CD1c-positive myeloid dendritic cell (primary cell): ENCODE measurements at regions not wholly inside any gene's neighbourhood (a gene's known extent, or its start where the extent isn't known, plus 50 kb on each side); places are given as distances from the start of the nearest gene placed in this dataset.

Experiments used
- DNase-seq: peaks from one replicate; pipeline ENCODE4 v3.0.0-alpha.2; 2016; ENCODE audit errors: extremely low spot score

- no peak for DNase-seq
Observed at GRCh38 chr13:71087006-71087405, 780.0 kb downstream of the DACH1 start.

GRCh38 chr13:71082631-71083030, 784.4 kb downstream of the DACH1 start:
- no peak for DNase-seq

DNA sequence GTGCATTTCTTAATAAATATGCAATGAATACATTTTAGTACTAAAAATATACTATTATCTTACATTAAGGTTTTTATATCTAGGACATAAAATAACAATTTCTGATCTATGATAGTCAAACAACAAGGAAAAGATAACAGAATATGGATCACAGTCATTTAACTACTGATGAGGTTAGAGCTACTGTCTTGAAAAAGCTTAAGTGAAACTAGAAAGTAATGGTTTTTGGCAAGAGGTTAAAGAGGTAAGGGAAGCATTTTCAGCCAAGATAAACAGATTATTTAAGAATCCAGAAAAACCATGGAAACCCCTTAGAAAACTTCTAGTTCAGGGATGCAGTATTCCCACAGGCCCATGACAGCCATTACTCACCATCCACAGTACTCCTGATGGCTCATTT, 787.4 kb downstream of the DACH1 start:
- no peak for DNase-seq

GRCh38 chr13:71068041-71068440, 799.0 kb downstream of the DACH1 start:
- no peak for DNase-seq

DNA sequence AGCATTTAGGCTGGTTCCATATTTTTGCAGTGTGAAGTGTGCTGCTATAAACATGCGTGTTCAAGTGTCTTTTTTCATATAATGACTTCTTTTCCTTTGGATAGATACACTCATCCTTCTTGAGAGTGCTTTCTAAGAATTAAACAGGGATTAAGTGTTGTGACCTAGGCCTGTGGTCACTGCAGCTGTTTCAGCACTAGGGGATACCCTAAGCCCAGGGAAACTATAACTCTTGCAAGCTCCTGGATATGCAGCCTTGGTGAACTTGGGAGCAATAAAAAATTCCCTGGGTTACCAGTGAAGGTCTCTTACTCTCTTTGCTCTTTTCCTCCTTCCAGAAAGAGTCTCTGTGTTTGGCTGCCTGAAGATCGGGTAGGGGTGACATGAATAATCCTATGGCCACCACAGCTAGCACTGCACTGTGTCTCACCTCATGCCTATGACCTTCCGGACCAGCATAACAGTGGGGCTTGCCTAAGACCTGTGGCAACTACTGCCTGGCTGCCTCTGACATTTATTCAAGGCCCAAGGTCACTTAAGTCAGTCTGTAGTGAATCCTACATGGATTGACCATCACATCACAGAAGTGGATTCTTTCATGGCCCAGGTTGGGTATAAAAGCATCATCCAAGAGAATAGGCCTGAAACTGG, 799.7 kb downstream of the DACH1 start:
- no peak for DNase-seq

- DNase-seq = no peak
Observed at GRCh38 chr13:71056581-71056980, 810.4 kb downstream of the DACH1 start.

DNA sequence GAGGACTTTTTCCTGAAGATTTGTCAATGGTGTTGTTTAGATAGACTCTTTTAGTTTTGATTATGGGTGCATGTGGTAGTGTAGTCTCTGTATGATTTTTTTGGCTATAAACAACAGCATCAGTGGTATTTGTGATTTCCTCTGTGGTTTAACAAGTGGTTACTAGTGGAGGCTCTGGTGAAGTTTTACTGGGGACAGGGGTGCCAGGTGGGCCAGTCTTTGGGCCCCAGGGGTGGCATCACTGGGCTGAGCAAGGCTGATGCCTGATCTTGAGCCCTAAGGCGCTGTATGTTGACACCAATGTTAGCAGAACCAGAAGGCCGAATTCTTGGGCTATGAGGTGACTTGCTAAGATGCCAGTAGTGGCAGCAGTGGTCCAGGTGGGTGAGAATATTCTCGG, 811.4 kb downstream of the DACH1 start:
- DNase-seq = no peak

- DNase-seq = no peak
Observed at GRCh38 chr13:71055047-71055446, 812.0 kb downstream of the DACH1 start.

GRCh38 chr13:71054358-71054757, 812.6 kb downstream of the DACH1 start:
- no peak for DNase-seq

DNA sequence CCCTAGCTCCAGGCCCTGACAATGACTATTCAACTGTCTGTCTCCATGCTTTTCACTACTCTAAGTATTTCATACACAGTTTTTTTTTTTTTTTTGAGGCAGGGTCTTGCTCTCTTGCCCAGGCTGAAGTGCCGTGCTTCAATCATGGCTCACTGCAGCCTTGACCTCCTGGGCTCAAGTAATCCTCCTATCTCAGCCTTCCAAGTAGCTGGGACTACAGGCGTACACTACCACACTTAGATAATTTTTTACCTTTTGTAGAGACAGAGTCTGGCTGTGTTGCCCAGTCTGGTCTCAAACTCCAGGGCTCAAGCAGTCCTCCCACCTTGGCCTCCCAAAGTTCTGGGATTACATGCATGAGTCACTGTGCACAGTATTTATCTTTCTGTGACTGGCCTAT, 815.4 kb downstream of the DACH1 start:
- DNase-seq = no peak

DNA sequence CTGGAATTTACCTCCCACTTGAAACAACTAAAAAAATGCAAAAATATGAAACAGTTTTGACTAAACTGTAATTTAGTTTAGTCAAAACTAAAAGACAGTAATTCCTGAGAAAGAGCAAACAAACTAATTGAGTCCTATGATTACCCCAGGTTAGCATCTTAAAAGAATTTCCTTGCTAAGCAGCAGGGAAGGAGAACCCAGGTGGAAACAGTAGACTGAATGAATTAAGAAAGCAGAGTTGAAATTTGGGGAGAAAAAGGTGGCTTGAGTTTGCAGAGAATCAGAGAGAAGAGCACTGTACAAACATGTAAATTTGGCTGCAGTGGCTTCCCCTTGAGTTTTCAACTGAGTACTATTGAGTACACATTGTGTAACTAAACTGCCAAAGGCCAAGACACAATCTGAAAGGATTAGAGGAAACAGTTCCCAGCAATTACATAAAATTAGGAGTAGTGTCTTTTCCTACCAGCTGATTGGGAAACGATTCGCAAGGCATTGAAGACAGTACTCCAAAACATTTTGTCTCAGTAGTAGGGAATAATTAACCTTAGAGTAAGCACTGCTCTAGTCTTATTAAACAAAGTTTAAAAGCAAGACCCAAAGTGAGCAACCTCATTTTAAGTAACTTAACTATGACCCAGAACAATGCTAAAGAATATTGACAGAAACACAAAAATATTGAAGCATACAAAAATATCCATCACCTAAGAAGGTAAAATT, 820.5 kb downstream of the DACH1 start:
- no peak for DNase-seq

DNA sequence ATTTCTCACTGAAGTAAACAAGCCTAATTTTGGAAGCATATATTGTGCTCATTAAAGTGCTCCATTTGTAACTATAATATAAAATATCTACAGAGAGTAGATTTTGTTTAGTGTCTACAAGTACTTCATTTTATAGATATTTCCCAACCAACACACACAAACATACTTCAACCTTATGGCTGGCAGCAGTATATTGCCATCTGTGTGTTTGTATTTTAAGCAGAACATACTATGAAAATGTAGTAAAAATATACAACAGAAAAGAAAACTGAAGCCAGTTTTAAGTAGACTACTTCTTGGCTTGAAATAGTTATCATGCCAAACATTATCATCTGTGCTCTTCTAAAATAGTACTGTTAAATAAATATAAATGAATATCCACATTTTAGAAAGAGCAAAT, 821.9 kb downstream of the DACH1 start:
- no peak for DNase-seq

DNA sequence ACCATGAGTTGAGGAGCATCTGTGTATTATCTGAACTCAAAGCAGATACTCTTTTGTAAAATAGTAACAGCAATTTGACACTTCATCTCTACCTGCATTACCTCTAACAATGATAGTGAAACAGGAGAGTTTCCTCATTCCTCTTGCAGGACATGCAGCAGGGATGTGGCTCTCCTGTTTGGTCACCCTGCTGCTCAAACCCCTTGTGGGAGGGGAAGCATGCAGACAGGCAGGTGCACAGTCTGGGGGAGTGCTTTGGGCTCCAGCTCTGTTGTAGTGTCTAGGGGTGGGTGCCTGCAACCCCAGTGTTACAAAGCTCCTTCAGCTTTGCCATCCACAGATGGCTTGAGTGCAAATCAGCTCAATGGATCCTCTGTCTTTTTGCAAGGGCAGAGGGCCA, 827.6 kb downstream of the DACH1 start:
- no peak for DNase-seq

DNA sequence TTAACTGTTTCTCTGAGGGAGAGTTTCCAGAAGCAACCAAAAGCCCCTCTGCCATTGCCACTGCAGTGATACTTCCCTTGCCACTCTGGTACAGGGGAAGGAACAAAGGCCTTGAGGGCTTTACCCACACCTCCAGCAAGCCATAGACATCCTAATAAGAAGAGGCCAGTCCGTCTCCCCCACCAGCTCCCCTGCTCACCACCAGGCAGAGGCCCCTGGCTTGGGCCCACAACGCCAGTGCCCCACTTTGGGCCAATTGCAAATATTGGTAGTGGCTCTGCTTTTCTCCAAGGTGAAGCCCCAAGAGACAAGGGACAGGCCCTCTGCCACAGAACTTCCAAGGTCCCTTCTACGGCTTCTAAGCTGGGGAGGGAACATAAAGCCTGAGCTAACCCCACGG, 833.0 kb downstream of the DACH1 start:
- no peak for DNase-seq

GRCh38 chr13:71033026-71033425, 834.0 kb downstream of the DACH1 start:
- DNase-seq = no peak

- no peak for DNase-seq
Observed at GRCh38 chr13:71030784-71031183, 836.2 kb downstream of the DACH1 start.

DNA sequence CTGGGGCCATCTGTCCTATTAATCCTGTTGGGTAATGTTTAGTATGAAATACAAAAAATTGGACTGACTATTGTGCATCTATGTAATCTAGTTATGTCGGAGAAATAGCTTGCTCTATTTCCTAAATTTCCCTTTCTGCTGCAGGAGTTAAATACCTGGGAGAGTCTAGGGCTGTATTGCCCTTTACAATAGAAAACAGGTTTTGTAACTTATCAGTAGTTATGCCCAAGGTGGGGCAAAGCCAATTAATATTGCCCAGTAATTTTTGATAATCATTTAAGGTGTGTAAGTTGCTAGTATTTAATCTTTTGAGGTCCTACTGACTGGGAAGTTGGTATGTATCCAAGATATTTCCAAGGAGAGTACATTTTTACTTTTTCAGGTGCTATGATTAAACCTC, 838.1 kb downstream of the DACH1 start:
- DNase-seq = no peak

DNA sequence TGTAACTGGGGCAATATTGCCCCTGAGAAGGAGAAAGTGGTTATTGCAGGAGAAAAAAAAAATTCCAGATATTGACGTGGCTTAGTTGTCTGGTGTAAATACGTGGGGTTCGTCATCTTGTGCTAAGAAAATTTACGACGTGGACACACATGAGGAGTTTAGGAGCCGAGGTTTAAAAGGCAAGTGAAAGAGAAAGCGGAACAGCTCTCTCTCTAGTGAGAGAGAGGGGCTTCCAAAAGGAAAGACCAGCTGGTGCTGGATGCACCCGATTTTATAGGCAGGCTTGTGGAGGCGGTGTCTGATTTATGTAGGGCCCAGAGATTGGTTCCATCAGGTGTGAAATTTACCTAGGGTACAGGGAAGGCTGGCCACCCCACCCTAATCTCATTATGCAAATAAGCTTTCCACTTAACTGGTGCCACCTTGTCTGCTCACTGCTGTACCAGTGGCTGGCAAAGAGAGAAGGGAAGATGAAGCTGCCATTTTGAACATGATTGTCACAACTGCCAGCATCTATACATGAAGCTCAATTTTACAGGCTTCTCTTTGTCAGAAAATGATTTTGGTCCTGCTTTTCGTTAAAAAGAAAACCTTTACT, 845.1 kb downstream of the DACH1 start:
- DNase-seq = no peak

DNA sequence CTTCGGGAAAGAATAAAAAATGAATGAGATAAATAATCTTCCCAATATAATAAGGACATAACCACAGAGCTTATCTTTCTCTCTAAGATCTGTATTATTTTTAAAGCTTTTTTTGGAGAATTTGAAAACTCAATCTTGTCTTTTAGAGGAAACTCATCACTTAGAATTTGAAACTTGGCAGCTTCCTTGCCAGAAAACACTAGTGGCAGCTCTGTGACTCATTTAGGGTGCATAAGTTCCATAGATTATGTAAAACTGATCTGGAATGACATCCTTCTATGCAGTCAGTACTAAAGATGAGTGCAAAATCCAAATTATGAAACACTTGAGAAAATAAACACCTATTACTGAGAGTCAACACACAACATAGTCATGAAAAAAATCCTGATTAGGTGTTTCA, 848.0 kb downstream of the DACH1 start:
- no peak for DNase-seq

DNA sequence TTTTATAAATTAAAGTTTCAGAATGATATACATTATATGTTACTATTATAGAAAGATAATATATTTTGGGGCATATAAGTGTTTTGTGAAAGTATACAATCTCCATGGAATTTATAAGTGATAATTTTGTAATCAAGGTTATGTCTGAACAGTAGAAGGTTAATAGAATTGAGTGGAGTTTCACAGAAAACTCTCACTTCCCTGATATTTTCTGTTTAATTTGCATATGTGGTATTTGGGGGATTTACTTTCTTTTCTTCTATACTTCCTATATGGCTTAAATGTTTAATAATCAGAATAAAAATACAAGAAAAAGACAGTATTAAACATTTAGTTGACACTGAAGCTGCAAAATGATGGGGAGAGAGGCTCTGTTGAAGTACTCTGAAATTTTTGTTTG, 848.5 kb downstream of the DACH1 start:
- no peak for DNase-seq

DNA sequence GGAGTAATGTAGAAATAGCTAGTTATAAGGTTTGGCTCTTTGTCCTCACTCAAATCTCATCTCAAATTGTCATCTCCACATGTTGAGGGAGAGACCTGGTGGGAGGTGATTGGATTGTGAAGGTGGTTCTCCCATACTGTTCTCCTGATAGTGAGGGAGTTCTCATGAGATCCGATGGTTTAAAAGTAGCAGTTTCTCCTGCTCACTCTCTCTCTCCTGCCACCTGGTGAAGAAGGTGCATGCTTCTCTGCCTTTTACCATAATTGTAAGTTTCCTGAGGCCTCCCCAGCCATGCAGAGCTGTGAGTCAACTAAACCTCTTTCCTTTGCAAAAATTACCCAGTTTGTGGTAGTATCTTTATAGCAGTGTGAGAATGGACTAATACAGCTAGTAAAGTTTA, 849.4 kb downstream of the DACH1 start:
- DNase-seq = no peak

GRCh38 chr13:71015516-71015915, 851.5 kb downstream of the DACH1 start:
- DNase-seq = no peak

GRCh38 chr13:71015021-71015420, 852.0 kb downstream of the DACH1 start:
- DNase-seq = no peak
